ENCODE measurements at regions not wholly inside any gene's neighbourhood (a gene's known extent, or its start where the extent isn't known, plus 50 kb on each side); places are given as distances from the start of the nearest gene placed in this dataset.
"Not testable (repeated sequence)": the region's sequence is repeated elsewhere in the genome, so short reads cannot be mapped to it uniquely, and the experiment has no call there.

- DNase-seq = no peak
Measured at GRCh38 chr9:124084087-124084486, 72.5 kb downstream of the LHX2 start.

- no peak for DNase-seq
Measured at GRCh38 chr9:124087226-124087625, 75.7 kb downstream of the LHX2 start.

GRCh38 chr9:124088476-124088837, 76.9 kb downstream of the LHX2 start:
- no peak for DNase-seq

GRCh38 chr9:124089631-124090488, 78.3 kb downstream of the LHX2 start:
- DNase-seq = peak in 1 of 2 experiments; percentile 13

GRCh38 chr9:124098141-124098905, 86.8 kb downstream of the LHX2 start:
- DNase-seq = no peak

- DNase-seq = no peak
Measured at GRCh38 chr9:124099860-124100259, 88.3 kb downstream of the LHX2 start.

GRCh38 chr9:124101215-124101968, 89.8 kb downstream of the LHX2 start:
- no peak for DNase-seq

- DNase-seq = no peak
Measured at GRCh38 chr9:124101969-124102345, 90.4 kb downstream of the LHX2 start.

- DNase-seq = no peak
Measured at GRCh38 chr9:124102363-124102762, 90.8 kb downstream of the LHX2 start.

- no peak for DNase-seq
Measured at GRCh38 chr9:124105266-124105665, 93.7 kb downstream of the LHX2 start.

- peak; percentile 23 to 67 for DNase-seq
Measured at GRCh38 chr9:124108216-124108615, 96.6 kb downstream of the LHX2 start.

GRCh38 chr9:124110307-124110915, 98.8 kb downstream of the LHX2 start:
- no peak for DNase-seq

GRCh38 chr9:124116683-124117363, 105.3 kb downstream of the LHX2 start:
- no peak for DNase-seq

GRCh38 chr9:124118894-124119293, 107.3 kb downstream of the LHX2 start:
- DNase-seq = no peak

GRCh38 chr9:124120272-124120671, 108.7 kb downstream of the LHX2 start:
- no peak for DNase-seq

- DNase-seq = no peak
Measured at GRCh38 chr9:124121725-124122124, 110.2 kb downstream of the LHX2 start.

- DNase-seq = no peak
Measured at GRCh38 chr9:124122321-124122720, 110.8 kb downstream of the LHX2 start.

GRCh38 chr9:124122813-124123462, 111.4 kb downstream of the LHX2 start:
- no peak for DNase-seq

- not testable (repeated sequence) for DNase-seq
Measured at GRCh38 chr9:124123621-124124020, 112.1 kb downstream of the LHX2 start.

GRCh38 chr9:124124729-124125650, 113.4 kb downstream of the LHX2 start:
- no peak for DNase-seq

- DNase-seq = no peak
Measured at GRCh38 chr9:124125651-124125977, 114.0 kb downstream of the LHX2 start.
